Osteoblast (primary cell): ENCODE measurements at regions not wholly inside any gene's neighbourhood (a gene's known extent, or its start where the extent isn't known, plus 50 kb on each side); places are given as distances from the start of the nearest gene placed in this dataset.

Source experiments
- DNase-seq: peaks from one replicate; pipeline ENCODE4 v3.0.0; 2011; ENCODE audit warnings: low spot score, mixed read lengths; ENCODE audit not compliant: insufficient read length; ENCODE audit errors: missing footprints
- H2AFZ ChIP-seq: 2 replicates; pipeline ENCODE4 v1.6.0; 2011; ENCODE audit warnings: mild to moderate bottlenecking, low read length
- H3K27ac ChIP-seq: 2 replicates; pipeline ENCODE4 v1.5.1; 2011; ENCODE audit warnings: mild to moderate bottlenecking, low read depth, low read length, moderate library complexity
- H3K27me3 ChIP-seq: 2 replicates; pipeline ENCODE4 v1.6.0; 2012; ENCODE audit warnings: mild to moderate bottlenecking, control low read depth, inconsistent platforms, low read length, moderate library complexity; ENCODE audit not compliant: insufficient read depth
- H3K36me3 ChIP-seq: 2 replicates; pipeline ENCODE4 v1.5.1; 2011; ENCODE audit warnings: mild to moderate bottlenecking, low read length, control low read depth, moderate library complexity; ENCODE audit not compliant: insufficient read depth
- H3K4me1 ChIP-seq: 2 replicates; pipeline ENCODE4 v1.5.1; 2011; ENCODE audit warnings: mild to moderate bottlenecking, low read length, control low read depth, moderate library complexity; ENCODE audit not compliant: insufficient read depth
- H3K4me2 ChIP-seq: 2 replicates; pipeline ENCODE4 v1.6.0; 2011; ENCODE audit warnings: mild to moderate bottlenecking, low read length; ENCODE audit not compliant: insufficient read depth
- H3K4me3 ChIP-seq: fragments of 200-600 bp; sonication (generic); 3 replicates; pipeline ENCODE4 v1.5.1; 2012; ENCODE audit warnings: mild to moderate bottlenecking, low read length, inconsistent platforms; ENCODE audit not compliant: insufficient read depth
- H3K79me2 ChIP-seq: 2 replicates; pipeline ENCODE4 v1.6.0; 2012; ENCODE audit warnings: mild to moderate bottlenecking, low read length, control low read depth, inconsistent platforms; ENCODE audit not compliant: insufficient read depth
- H3K9me3 ChIP-seq: 2 replicates; pipeline ENCODE4 v1.5.1; 2011; ENCODE audit warnings: low read depth, low read length, control low read depth
- H4K20me1 ChIP-seq: 2 replicates; pipeline ENCODE4 v1.6.0; 2012; ENCODE audit warnings: mild to moderate bottlenecking, low read length, control low read depth; ENCODE audit not compliant: insufficient read depth
- TF ChIP-seq, protein P1 (sequence below): IDR thresholded peaks from 2 replicates; pipeline ENCODE4 v1.5.1; 2011; ENCODE audit warnings: mild to moderate bottlenecking, low read depth, low read length, moderate library complexity; ENCODE audit errors: extremely low read depth

GRCh38 chr13:112231451-112232083 lies 144.6 kb upstream of the SPACA7 start:
- Histone ChIP-seq H2AFZ (no peak overlapping the region), H4K20me1 (no peaks in the 10 kb centered on the region), H3K4me1 (no peaks in the 10 kb centered on the region), H3K27ac (no peak overlapping the region), H3K27me3 (no peaks in the 10 kb centered on the region), H3K79me2 (no peaks in the 10 kb centered on the region), H3K36me3 (no peaks in the 10 kb centered on the region), H3K4me2 (no peak overlapping the region), H3K4me3 (no peak overlapping the region), H3K9me3 (no peaks in the 10 kb centered on the region)
- TF ChIP-seq, protein P1, sequence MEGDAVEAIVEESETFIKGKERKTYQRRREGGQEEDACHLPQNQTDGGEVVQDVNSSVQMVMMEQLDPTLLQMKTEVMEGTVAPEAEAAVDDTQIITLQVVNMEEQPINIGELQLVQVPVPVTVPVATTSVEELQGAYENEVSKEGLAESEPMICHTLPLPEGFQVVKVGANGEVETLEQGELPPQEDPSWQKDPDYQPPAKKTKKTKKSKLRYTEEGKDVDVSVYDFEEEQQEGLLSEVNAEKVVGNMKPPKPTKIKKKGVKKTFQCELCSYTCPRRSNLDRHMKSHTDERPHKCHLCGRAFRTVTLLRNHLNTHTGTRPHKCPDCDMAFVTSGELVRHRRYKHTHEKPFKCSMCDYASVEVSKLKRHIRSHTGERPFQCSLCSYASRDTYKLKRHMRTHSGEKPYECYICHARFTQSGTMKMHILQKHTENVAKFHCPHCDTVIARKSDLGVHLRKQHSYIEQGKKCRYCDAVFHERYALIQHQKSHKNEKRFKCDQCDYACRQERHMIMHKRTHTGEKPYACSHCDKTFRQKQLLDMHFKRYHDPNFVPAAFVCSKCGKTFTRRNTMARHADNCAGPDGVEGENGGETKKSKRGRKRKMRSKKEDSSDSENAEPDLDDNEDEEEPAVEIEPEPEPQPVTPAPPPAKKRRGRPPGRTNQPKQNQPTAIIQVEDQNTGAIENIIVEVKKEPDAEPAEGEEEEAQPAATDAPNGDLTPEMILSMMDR: no peak
- DNase-seq: peak; percentile 11

DNA sequence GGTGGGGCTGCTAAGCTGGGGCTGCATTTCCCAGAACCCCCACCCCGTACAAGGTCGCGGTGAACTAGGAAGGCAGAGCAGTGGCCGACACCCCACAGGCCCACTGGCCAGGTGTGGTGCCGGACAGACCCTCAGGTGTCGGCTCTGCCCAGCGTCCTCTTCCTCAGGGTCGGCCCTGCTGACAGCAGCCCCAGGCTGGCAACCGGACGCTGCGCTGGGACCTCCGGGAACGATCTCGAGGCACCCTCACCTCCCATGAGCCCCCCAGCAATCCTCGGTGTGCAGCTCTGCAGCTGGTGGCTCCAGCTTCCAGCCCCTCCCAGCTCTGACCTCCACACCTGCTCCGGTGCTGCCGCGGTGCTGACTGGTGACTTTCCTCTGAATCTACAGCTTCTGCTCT lies 142.9 kb upstream of the SPACA7 start:
- Histone ChIP-seq H3K27ac (no peak overlapping the region), H3K4me1 (no peaks in the 10 kb centered on the region), H3K27me3 (no peaks in the 10 kb centered on the region), H3K79me2 (no peaks in the 10 kb centered on the region), H3K9me3 (no peaks in the 10 kb centered on the region), H2AFZ (no peak overlapping the region), H3K4me3 (no peak overlapping the region), H4K20me1 (no peaks in the 10 kb centered on the region), H3K4me2 (no peak overlapping the region), H3K36me3 (no peaks in the 10 kb centered on the region)
- no peak for DNase-seq
- TF ChIP-seq, protein P1: no peak

GRCh38 chr13:112233716-112234115 lies 142.4 kb upstream of the SPACA7 start:
- Histone ChIP-seq H2AFZ (no peak overlapping the region), H3K4me3 (no peak overlapping the region), H3K79me2 (no peaks in the 10 kb centered on the region), H3K4me2 (no peak overlapping the region), H3K36me3 (no peaks in the 10 kb centered on the region), H3K4me1 (no peaks in the 10 kb centered on the region), H3K27ac (no peak overlapping the region), H4K20me1 (no peaks in the 10 kb centered on the region), H3K9me3 (no peaks in the 10 kb centered on the region), H3K27me3 (no peaks in the 10 kb centered on the region)
- TF ChIP-seq, protein P1: no peak
- DNase-seq: no peak

- Histone ChIP-seq H3K9me3 (no peaks in the 10 kb centered on the region), H3K79me2 (no peaks in the 10 kb centered on the region), H3K27ac (no peak overlapping the region), H4K20me1 (no peaks in the 10 kb centered on the region), H3K36me3 (no peaks in the 10 kb centered on the region), H3K4me1 (no peaks in the 10 kb centered on the region), H3K27me3 (no peaks in the 10 kb centered on the region), H2AFZ (no peak overlapping the region), H3K4me3 (no peak overlapping the region), H3K4me2 (no peak overlapping the region)
- TF ChIP-seq, protein P1: no peak
- no peak for DNase-seq
These were observed 141.9 kb upstream of the SPACA7 start for GRCh38 chr13:112234131-112234875.
